ENCODE measurements at regions not wholly inside any gene's neighbourhood (a gene's known extent, or its start where the extent isn't known, plus 50 kb on each side); places are given as distances from the start of the nearest gene placed in this dataset.

DNA sequence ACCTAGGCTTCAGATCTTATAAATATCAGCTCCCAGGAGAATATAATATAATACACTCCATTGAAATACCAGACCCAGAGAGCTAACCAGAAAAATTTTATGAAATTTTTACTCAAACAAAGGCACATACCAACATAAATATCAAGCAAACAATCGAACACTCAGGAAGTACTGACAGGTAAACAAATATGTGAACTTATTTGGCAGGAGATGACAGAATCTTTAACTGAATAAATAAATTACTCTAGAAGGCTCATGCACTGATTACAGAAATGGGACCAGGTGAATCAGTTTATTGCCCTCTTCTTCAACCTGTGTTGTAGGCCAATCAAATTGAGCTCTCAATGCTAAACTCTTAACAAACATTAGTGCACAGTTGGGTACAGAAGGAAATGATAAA is 225.2 kb upstream of the PABPC4L start:
- H3K9ac ChIP-seq (ENCODE audit: low read depth in 2 of 2, low read length in 2 of 2) = no peak overlapping the region
- H3K27ac ChIP-seq = no peak overlapping the region
- H3K9me3 ChIP-seq = no peaks in the 10 kb centered on the region
- TF ChIP-seq, protein P1, sequence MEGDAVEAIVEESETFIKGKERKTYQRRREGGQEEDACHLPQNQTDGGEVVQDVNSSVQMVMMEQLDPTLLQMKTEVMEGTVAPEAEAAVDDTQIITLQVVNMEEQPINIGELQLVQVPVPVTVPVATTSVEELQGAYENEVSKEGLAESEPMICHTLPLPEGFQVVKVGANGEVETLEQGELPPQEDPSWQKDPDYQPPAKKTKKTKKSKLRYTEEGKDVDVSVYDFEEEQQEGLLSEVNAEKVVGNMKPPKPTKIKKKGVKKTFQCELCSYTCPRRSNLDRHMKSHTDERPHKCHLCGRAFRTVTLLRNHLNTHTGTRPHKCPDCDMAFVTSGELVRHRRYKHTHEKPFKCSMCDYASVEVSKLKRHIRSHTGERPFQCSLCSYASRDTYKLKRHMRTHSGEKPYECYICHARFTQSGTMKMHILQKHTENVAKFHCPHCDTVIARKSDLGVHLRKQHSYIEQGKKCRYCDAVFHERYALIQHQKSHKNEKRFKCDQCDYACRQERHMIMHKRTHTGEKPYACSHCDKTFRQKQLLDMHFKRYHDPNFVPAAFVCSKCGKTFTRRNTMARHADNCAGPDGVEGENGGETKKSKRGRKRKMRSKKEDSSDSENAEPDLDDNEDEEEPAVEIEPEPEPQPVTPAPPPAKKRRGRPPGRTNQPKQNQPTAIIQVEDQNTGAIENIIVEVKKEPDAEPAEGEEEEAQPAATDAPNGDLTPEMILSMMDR (IDR thresholded peaks at IDR 0.05) = no peak
- H3K36me3 ChIP-seq = no peaks in the 10 kb centered on the region
- DNase-seq = no peak
- intact Hi-C loops (cut with DNase I) = no loop called here
- no peaks in the 10 kb centered on the region for H3K4me1 ChIP-seq
- no peak overlapping the region for H3K4me3 ChIP-seq
- no peaks in the 10 kb centered on the region for H3K27me3 ChIP-seq

DNA sequence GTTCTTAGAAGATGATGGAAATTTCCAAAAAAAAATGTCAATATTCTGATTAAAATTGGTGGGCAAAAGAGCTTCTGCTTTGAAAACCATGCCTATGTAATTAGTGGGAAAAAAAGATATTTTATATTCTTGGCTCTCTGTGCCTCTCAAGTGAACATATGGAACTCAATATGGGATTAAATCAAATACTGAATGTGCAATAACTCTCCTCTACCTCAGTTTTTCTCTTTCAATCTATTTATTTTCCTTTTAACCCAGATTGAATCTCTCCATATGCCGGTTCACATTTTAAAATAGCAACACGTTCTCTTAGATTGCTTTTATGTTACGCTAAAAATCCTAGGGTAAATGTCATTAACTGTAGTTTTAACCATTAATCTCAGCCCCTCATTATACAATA is 224.2 kb upstream of the PABPC4L start:
- Histone ChIP-seq H3K36me3 (no peaks in the 10 kb centered on the region), H3K9me3 (no peaks in the 10 kb centered on the region), H3K4me1 (no peaks in the 10 kb centered on the region), H3K9ac (ENCODE audit: low read depth in 2 of 2, low read length in 2 of 2) (no peak overlapping the region), H3K4me3 (no peak overlapping the region), H3K27me3 (no peaks in the 10 kb centered on the region), H3K27ac (no peak overlapping the region)
- DNase-seq = no peak
- TF ChIP-seq, protein P1 (IDR thresholded peaks at IDR 0.05) = no peak
- intact Hi-C loops (cut with DNase I) = no loop called here

DNA sequence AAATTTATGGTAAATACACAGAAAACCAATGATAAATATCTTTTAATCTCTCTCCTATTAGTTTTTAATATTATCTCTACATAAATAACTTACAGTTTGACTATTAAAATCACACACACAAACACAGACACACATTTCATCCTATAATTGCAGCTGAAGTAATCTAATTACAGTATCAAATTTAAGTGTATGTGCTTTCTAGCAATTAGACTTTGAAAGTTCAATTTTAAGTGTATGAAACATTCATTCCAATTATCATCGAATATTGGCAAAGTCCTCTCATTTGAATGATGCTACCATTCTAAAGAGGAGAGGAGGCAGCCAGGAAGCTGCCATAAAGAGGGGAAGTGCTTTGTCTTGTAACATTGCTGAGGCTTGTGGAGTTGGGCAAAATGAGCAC is 221.2 kb upstream of the PABPC4L start:
- no peak overlapping the region for H3K27ac ChIP-seq
- TF ChIP-seq, protein P1 (IDR thresholded peaks at IDR 0.05) = no peak
- no peaks in the 10 kb centered on the region for H3K4me1 ChIP-seq
- no peak for DNase-seq
- intact Hi-C loops (cut with DNase I) = no loop called here
- H3K27me3 ChIP-seq = no peaks in the 10 kb centered on the region
- H3K9ac ChIP-seq (ENCODE audit: low read depth in 2 of 2, low read length in 2 of 2) = no peak overlapping the region
- no peaks in the 10 kb centered on the region for H3K36me3 ChIP-seq
- no peak overlapping the region for H3K4me3 ChIP-seq
- no peaks in the 10 kb centered on the region for H3K9me3 ChIP-seq

DNA sequence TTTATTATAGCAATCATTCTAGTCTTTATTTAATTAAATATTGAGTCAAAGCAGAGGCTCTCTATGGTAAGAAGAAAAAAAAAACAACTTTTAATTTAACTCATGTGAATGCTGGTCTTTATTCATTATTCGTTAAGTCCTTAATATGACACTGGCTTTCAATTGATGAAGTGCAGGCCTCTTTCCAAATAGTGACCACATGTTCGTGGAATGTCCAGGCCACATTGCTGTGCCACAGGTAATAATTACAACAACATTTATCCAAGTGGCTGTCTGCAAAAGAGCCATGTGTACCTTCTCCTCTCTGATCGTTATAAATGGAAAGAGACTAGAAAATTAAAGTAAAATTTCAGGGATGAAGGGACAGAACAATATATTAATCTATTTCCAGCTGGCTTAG is 220.1 kb upstream of the PABPC4L start:
- intact Hi-C loops (cut with DNase I) = no loop called here
- no peak overlapping the region for H3K4me3 ChIP-seq
- H3K27me3 ChIP-seq = no peaks in the 10 kb centered on the region
- no peak for DNase-seq
- no peaks in the 10 kb centered on the region for H3K9me3 ChIP-seq
- TF ChIP-seq, protein P1 (IDR thresholded peaks at IDR 0.05) = no peak
- no peak overlapping the region for H3K9ac ChIP-seq (ENCODE audit: low read depth in 2 of 2, low read length in 2 of 2)
- no peaks in the 10 kb centered on the region for H3K4me1 ChIP-seq
- H3K27ac ChIP-seq = no peak overlapping the region
- H3K36me3 ChIP-seq = no peaks in the 10 kb centered on the region

DNA sequence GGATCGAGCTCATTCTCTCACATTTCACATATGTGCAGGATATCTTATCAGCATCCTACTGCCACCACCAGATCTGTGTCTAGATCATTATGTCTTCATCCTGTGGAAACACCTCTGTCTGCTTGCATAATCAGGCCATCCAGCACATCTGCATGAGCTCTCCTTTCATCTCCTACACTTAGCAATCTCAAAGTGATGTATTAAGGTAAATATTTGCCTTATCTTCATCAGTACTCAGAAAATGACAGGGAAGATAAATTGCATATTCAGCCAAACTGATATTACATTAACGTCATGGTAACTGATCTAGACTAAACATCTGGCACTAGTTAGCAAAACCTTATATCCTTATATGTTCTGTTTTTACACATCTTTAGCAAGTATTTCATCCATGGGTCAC is 207.3 kb upstream of the PABPC4L start:
- Histone ChIP-seq H3K36me3 (no peaks in the 10 kb centered on the region), H3K27ac (no peak overlapping the region), H3K9me3 (no peaks in the 10 kb centered on the region), H3K4me3 (no peak overlapping the region), H3K27me3 (no peaks in the 10 kb centered on the region), H3K9ac (ENCODE audit: low read depth in 2 of 2, low read length in 2 of 2) (no peak overlapping the region), H3K4me1 (no peaks in the 10 kb centered on the region)
- no peak for DNase-seq
- intact Hi-C loops (cut with DNase I) = no loop called here
- TF ChIP-seq, protein P1 (IDR thresholded peaks at IDR 0.05) = no peak

DNA sequence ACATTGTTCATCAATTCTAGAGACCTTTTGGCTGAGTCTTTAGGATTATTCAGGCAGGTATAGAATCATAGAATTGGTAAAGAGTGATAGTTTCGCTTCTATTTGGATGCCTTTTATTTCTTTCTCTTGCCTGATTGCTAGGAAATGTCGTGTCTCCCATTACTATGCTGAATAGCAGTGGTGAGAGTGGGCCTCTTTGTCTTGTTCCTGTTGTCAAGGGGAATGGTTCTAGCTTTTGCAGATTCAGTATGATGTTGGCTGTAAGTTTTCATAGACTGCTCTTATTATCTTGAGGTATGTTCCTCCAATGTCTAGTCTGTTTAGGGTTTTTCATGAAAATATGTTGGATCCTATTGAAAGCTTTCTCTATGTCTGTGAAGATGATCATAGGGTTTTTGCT is 200.2 kb upstream of the PABPC4L start:
- intact Hi-C loops (cut with DNase I) = no loop called here
- DNase-seq = no peak

More for the DNA sequence above, 200.2 kb upstream of the PABPC4L start:
- Histone ChIP-seq H3K4me1 (no peaks in the 10 kb centered on the region), H3K9ac (ENCODE audit: low read depth in 2 of 2, low read length in 2 of 2) (no peak overlapping the region), H3K9me3 (no peaks in the 10 kb centered on the region), H3K4me3 (no peak overlapping the region), H3K27ac (no peak overlapping the region), H3K36me3 (no peaks in the 10 kb centered on the region), H3K27me3 (no peaks in the 10 kb centered on the region)
- TF ChIP-seq, protein P1 (IDR thresholded peaks at IDR 0.05) = no peak
